Amygdala (tissue), 56 donors: ENCODE measurements at regions not wholly inside any gene's neighbourhood (a gene's known extent, or its start where the extent isn't known, plus 50 kb on each side); places are given as distances from the start of the nearest gene placed in this dataset.
A peak's percentile ranks its signal among the peaks of the same experiment; 100 is the strongest.

ENCODE experiments used
- DNase-seq, 56 donors: peaks; one replicate each; lab custom pipeline; 2025; lab: John Stamatoyannopoulos, UW

DNA sequence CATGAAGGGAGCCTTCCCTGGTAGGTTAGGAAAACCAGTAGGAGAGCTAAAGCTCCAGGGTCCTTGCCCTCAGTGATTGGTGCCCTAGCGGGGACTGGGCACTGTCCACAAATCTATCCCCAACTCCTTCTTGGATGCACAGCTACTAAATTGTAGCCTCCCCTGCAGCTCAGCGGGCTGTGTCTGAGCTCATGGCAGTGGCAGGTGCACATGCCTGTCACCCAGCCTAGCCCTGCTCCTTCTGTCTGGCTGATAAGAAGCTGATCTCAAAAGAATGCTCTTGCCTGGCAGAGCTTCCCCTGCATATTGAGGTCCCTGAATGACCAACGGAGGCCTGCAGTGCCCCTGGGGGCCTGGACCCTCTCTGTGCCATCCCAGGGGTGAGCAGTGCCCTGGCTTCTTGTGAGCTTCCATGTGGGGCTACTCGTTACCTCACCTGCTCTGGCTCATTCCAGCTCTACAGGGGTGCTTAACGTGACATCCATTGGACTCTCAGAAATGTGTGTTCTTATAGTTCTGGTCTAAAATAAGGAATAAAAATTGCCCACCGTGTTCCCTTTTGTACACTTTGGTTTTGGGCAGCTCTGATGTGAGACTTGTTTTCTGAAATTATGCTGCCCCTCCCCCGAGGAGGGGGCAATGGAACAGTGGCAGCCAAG lies 59.8 kb upstream of the ANTXRL start:
- DNase-seq, result no peak

DNA sequence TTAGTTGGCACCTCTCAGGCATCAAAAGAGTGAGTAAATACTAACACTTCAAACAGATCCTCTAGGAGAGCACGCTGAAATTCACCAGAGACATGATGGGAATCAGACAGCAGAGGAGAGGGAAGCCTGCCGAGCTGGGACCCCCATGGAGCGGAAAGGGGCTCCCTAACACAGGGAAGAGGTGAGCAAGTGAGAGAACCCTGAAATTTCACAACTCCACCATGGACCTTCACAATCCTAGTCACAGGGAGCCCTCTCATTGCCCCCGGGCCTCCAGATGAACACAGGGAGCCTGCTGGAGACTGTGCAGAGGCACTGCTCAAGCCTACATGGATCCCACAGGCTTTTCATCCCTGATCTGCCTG lies 59.2 kb upstream of the ANTXRL start:
- no peak for DNase-seq

DNA sequence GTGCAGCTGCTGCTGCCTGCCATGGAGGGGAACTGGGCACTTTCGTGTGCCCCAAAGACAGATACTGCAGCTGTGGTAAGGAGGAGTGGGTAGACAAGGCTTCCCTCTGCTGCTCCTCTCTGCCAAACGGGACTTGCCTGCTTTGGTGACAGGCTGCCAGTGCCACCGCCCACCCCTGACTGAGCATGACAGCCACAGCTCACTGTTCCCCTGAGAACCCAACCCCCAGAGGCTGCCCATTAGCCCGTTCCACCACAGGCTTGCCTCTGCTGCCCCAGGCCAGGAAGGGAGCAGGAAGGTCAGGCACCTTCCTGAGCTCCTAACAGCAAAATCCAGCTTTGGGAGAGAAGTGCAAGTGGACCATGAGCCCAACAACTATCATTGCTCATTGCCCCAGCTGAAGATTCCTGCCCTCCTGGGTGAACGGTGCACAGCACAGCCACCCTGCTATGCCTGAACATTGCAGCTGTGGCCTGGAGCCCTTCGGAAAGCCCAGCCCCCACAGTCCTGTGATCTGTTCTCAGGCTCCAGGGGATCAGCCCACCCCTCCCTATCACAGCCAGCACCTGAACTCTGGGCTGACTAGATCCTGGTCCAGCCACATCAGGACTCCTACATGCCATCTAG lies 58.7 kb upstream of the ANTXRL start:
- no peak for DNase-seq

DNA sequence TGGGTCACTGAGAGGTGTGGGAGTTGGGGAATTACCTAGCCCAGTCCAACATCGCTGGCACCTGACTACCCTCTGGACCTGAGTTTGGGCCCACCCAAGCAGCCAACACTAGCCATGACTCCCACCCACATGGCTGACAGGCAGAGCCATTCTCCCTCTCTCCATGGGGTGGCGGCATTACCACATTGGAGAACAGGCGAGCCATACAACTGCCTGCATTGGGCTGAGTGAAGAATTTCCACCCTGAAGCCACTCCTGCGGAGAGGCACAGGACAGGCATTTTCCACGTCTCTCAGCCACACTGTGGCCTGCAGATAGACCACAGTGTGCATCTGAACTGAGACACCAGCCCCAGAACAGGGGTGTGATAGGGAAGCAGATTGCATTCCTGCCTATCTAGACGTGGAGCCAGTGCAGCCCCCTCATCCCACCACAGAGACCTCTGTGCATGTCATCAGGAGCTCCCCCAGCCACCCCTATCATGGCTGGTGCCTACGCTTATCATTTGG lies 58.2 kb upstream of the ANTXRL start:
- DNase-seq, result peak in 53 of 56 donors; percentile 8 to 83 (median 48)

DNA sequence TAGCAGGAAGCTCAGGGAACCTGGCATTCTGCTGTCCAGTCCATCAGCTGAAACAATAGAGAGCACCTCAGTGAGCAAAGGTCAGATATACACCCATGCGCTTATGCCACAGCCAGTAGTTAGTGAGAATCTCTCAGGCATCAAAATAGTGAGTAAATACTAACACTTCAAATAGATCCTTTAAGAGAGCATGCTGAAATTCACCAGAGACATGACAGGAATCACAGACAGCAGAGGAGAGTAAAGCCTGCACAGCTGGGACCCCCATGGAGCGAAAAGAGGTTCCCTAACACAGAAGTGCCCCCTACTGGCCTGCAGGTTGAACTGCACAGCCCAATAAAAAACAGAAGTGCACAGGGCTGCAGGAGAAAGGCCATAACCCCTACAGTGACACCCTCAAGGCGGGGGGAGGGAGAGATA lies 57.6 kb upstream of the ANTXRL start:
- no peak for DNase-seq

DNA sequence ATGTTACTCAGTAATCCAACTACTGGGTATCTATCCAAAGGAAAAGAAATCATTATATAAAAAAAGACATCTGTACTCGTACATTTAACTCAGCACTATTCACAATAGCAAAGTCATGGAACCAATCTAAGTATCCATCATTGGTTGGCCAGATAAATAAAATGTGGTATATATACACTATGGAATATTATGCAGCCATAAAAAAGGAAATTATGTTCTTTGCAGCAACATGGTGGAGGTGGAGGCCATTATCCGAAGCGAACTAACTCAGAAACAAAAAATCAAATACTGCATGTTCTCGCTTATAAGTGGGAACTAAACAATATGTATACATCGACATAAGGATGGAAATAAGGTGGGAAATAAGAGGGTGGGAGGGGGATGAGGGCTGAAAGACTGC lies 56.2 kb upstream of the ANTXRL start:
- DNase-seq, result no peak

DNA sequence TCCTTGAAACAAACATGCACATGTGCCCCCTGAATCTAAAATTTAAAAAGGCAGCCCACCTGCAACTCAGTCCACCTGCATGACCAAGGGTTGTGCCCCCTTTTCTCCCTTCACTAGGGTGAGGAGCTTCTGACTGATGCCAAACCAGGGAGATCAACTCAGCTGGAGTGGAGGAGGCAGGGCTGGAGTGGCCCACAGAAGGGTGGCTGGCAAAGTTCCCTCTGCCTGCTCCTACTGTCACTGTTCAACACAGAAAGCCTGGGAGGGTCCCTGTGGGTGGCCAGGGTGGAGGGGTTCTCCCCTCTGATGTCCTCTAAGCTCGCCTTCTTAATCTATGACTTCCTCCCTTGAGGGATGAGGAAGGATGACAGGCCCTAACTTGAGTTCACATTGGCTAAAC lies 55.7 kb upstream of the ANTXRL start:
- DNase-seq, result no peak

DNA sequence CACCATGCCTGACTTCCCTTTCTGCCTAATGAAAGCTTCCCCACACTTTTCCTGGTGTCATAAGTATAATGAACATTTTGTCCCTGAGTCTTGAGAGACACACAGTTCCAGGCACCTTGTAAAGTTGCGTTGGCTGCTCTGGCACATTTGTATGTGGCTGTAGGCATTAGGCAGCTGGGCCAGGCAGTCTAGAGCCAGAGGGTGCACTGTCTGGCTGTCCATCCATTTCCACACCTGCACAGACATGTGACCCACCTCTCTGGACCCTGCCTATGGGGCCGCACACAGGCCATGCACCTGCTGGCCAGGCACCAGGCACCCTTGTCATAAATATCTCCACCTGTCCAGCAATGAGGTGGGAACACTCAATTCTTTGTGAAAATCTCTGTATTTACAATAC lies 54.7 kb upstream of the ANTXRL start:
- DNase-seq, result no peak

DNA sequence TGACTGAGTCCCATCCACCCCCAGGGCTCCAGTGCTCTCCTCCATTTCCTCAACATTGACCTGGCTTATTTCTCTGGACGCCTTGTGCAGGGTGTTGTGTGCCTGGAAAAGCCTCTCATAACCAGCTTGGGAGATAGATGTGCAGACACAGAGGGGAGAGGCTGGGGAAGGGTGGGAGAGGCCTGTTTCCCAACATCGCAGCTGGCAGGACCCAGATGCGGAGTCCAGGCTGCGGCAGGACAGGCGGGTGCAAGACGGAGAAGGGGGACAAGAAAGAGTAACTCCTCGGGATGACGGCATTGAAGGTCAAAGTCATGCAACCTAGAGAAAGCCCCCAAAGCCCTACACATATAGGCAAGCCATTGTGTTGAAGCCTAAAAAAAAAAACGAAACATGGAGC lies 54.1 kb upstream of the ANTXRL start:
- no peak for DNase-seq

DNA sequence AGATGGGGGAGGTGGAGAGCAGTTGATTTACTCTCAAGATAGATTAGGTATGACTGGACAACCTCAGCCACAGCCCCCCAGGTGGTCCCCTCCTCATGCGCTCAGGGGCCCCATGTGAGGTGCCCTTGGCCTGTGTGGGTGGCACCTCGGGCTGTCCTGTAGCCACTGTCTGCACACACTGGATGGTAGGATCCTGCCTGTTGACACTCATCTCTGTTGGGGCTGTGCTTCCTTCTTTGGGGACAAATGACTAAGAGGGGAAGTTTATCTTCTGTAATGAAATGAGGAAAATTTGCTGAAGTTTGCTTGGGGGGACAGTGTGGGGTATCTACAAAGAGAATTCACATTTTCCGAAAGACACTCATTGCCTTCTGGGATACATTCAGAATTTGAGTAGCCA lies 53.6 kb upstream of the ANTXRL start:
- DNase-seq, result no peak

DNA sequence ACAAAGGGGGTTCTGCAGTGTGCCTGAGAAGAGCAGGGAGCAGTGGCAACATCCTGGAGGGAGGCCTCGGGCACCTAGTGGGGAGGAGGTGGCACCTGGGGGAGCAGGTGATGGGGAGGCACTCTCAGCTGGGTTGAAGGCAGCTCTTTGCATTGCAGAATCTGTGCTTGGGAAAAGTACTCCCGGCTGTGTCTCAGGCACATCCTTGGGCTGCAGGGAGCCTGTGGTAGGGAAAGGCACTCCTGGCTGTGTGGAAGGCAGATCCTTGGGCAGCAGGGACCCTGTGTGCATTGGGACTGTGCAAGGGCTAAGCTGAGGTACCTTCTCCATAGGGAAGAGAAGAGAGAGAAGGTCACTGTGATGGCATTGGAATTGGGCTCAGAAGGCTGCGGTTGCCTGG lies 52.8 kb upstream of the ANTXRL start:
- no peak for DNase-seq

DNA sequence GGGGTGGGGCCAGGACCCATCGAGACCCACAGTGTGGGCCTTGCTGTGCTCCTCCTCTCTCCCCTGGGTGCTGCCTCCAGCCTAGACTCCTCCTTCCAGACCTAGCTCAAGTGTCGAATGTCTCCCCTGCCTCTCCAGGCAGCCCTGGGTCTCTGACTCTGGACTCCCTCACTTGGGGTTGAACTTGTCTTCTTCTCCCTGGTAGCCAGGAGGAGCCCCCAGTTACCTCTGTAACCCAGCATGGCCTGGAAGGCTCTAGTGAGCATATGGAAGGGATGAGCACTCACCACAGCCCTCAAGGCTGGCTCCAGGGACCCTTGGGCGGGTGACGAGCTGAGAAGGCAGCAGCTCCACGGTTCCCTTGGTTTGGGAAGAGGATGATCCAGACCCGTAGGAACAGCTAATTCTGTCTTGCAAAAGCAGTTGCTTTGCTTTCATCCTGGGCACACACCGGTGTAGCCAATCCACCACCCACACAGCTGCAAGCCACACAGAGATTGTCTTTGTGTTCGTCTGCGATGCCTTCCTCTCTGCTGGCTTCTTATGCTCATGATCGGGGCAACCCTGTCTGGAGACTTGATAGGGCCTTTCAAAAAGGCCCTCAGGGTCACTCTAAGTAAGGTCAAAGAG lies 52.3 kb upstream of the ANTXRL start:
- no peak for DNase-seq

DNA sequence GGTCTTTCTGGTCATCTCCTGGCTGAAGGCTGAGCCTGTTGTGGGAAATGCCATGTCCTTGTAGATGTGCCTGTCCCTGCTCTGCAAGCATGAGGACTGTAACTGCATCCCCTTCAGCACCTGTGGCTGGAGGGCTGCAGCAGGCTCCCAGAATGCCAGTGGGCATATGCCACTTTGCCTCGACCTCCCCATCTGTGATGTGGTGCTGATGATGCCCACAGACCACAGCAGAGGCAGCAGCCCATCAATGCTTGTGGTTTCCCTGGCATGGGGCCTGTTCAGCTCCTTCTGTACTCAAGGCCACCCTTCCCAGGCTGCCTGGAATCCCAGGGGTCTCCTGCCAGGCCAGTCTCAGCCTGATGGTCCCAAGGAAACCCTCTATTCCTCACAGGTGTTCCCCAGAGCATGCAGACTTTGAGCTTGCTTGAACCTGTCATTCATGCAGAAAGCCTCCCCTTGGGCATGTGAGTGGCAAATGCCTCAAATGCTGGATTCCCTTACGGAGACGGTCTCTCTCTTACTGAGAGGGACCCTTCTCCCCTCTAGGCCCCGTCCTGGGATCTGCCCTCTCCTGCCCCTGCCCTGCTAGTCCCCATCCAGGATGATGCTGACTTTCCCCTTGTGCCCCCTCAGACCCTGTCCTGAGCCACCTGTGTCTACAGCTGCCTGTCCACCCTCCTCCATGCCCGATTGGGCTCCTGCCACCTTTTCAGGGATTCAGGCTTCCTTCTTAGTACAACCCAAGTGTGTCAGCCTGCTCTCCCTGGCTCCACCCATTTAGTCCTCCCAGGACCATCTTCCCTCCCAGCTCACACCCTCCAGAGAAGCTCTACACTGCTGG lies 50.9 kb upstream of the ANTXRL start:
- DNase-seq, result no peak

DNA sequence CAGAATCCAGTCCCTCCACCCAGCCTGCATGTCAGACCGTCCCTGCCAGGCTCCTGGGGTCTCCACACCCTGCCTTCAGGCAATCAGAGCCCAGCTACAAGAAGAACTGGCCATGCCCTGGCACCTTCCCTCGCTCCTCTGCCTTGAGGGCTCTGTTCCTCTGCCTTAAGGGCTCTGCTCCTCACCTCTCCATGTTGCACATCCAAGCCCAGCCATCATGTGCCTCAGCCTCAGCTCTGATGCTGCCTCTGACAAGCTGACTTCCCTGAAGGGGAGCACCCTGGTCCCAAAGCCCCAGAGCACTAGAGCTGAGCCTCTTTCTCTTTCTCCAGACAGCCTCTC lies 50.3 kb upstream of the ANTXRL start:
- no peak for DNase-seq

DNA sequence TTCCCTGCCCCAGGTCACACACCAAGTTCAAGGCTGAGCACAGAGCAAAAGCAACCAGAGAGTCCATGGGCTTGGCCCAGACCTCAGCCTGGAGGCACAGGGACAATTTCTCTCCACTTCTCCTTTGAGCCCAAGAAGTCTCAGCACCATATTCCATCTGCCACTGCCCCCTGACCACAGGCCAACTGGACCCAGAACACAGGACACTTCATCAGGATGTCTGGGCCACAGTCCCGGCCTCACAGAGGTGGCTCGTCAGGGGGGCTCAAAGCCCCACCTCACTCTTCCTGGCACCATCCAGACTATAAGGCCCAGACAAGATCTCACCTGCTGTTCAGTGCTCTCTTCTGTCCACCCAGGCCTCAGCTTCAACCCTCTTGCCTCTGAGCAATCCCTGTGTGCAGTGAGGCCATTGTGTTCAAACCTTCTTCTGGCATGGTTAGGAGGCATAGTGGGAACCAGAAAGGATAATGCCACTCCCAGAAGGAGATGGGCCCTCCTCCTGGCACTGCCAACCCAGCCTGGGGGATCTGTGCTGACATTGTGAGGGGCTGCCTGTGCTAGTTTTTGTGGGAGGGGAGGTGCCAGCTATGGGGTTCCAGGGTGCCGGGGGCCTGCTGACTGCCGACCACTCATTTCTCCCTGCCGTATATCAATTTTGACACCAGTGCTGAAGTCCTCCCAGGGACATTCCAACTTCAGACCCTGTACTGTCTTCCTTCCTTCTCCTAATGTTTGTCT lies 49.7 kb upstream of the ANTXRL start:
- DNase-seq, result no peak
